PC-9 (cell line): ENCODE measurements at regions not wholly inside any gene's neighbourhood (a gene's known extent, or its start where the extent isn't known, plus 50 kb on each side); places are given as distances from the start of the nearest gene placed in this dataset.

Source experiments
- BruUV-seq: library from RNA; stranded (reverse); fragments of 400-500 nt; replicated peaks from 2 replicates; lab custom pipeline; 2021; lab: Mats Ljungman, UMichigan
- CTCF ChIA-PET: fragments of 300-600 bp; sonication (Branson Sonifier 250); formaldehyde crosslinking; loops from one replicate; lab custom pipeline; 2022; ENCODE audit warnings: antibody characterized with exemption; lab: Charles Lee
- POLR2A ChIA-PET: fragments of 300-600 bp; sonication (Branson Sonifier 250); formaldehyde crosslinking; loops from one replicate; lab custom pipeline; 2022; ENCODE audit warnings: antibody characterized with exemption; ENCODE audit not compliant: unreplicated experiment; lab: Charles Lee
- DNase-seq, 2 experiments: peaks; one replicate each; pipeline versions ENCODE4 v3.0.0 to v3.0.0-alpha.2; 2015 to 2022; ENCODE audit warnings: mixed read lengths in 1 of 2
- H2AFZ ChIP-seq: fragments of 200-600 bp; sonication (generic); 2 replicates; pipeline ENCODE4 v1.8.1; 2017; ENCODE audit warnings: antibody characterized with exemption
- H3F3A ChIP-seq: fragments of 200-600 bp; sonication (generic); 2 replicates; pipeline ENCODE4 v1.8.1; 2017; ENCODE audit warnings: antibody characterized with exemption, mild to moderate bottlenecking, low read depth; ENCODE audit not compliant: insufficient read depth
- H3K27ac ChIP-seq: fragments of 200-600 bp; sonication (generic); 2 replicates; pipeline ENCODE4 v1.6.1; 2016; ENCODE audit warnings: mixed run types
- H3K27me3 ChIP-seq: fragments of 200-600 bp; sonication (generic); 2 replicates; pipeline ENCODE4 v1.6.1; 2016; ENCODE audit warnings: low read depth, mixed run types; ENCODE audit not compliant: insufficient read depth
- H3K36me3 ChIP-seq: fragments of 200-600 bp; sonication (generic); 2 replicates; pipeline ENCODE4 v1.6.1; 2016; ENCODE audit warnings: low read depth, mixed run types
- H3K4me1 ChIP-seq: fragments of 200-600 bp; sonication (generic); replicated peaks from 2 replicates; pipeline ENCODE4 v1.6.1; 2016; ENCODE audit warnings: mixed run types; ENCODE audit not compliant: insufficient read depth
- H3K4me2 ChIP-seq: fragments of 200-600 bp; sonication (generic); 2 replicates; pipeline ENCODE4 v1.6.1; 2017; ENCODE audit warnings: mixed run types
- H3K4me3 ChIP-seq: fragments of 200-600 bp; sonication (generic); 2 replicates; pipeline ENCODE4 v1.6.1; 2016; ENCODE audit warnings: mixed run types
- H3K79me2 ChIP-seq: fragments of 200-600 bp; sonication (generic); 2 replicates; pipeline ENCODE4 v1.6.1; 2017; ENCODE audit warnings: low read depth, mixed run types
- H3K9me2 ChIP-seq: fragments of 200-600 bp; sonication (generic); 2 replicates; pipeline ENCODE4 v1.8.1; 2017; ENCODE audit warnings: mild to moderate bottlenecking; ENCODE audit not compliant: insufficient read depth
- H3K9me3 ChIP-seq: fragments of 200-600 bp; sonication (generic); 2 replicates; pipeline ENCODE4 v1.8.1; 2016; ENCODE audit warnings: low read depth; ENCODE audit not compliant: insufficient read depth
- H4K20me1 ChIP-seq: fragments of 200-600 bp; sonication (generic); 2 replicates; pipeline ENCODE4 v1.8.1; 2017; ENCODE audit not compliant: insufficient read depth
- EZH2 ChIP-seq: fragments of 200-600 bp; sonication (generic); IDR thresholded peaks from 2 replicates; pipeline ENCODE4 v1.8.0; 2017; ENCODE audit warnings: antibody characterized with exemption, low read depth
- intact Hi-C: fragments of 100-400 bp; cut with micrococcal nuclease; formaldehyde crosslinking; loops from one replicate; pipeline ENCODE4 v1.10.0; 2022; ENCODE audit not compliant: unreplicated experiment
- TF ChIP-seq, protein P1 (sequence below): fragments of 200-600 bp; sonication (generic); conservative IDR thresholded peaks from 2 replicates; pipeline ENCODE4 v1.6.1; 2017; ENCODE audit warnings: mixed run types, antibody characterized with exemption, mild to moderate bottlenecking, moderate library complexity

DNA sequence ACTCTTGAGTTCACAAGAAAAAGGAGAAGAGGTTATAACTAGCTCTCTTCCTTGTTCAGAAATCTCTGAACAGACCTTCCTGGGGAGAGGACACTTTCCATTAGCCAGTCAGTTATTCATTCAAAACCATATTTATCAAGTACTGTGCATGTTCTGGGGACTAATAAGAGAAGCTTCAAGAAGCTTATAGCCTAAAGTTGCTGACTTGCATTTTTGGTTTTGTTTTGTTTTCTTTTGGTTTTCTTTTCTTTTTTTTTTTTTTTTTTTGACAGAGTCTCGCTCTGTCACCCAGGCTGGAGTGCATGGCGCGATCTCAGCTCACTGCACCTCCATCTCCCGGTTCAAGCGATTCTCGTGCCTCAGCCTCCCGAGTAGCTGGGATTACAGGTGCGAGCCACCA is 471.4 kb downstream of the KLF12 start:
- no peak for DNase-seq
- no peak overlapping the region for H2AFZ ChIP-seq
- BruUV-seq = no TSS peak
- no peaks in the 10 kb centered on the region for H3K27me3 ChIP-seq
- no peaks in the 10 kb centered on the region for H3F3A ChIP-seq
- H3K36me3 ChIP-seq = no peaks in the 10 kb centered on the region
- H3K9me3 ChIP-seq = no peaks in the 10 kb centered on the region; the same call in 1 of the 2 replicates
- H3K4me3 ChIP-seq = no peak overlapping the region
- no peaks in the 10 kb centered on the region for H3K9me2 ChIP-seq
- H4K20me1 ChIP-seq = no peaks in the 10 kb centered on the region
- POLR2A ChIA-PET = no interaction called here
- no peak overlapping the region for H3K4me2 ChIP-seq
- CTCF ChIA-PET = no interaction called here
- intact Hi-C loops = no loop called here
- H3K79me2 ChIP-seq = no peaks in the 10 kb centered on the region
- H3K27ac ChIP-seq = no peak overlapping the region
- TF ChIP-seq, protein P1, sequence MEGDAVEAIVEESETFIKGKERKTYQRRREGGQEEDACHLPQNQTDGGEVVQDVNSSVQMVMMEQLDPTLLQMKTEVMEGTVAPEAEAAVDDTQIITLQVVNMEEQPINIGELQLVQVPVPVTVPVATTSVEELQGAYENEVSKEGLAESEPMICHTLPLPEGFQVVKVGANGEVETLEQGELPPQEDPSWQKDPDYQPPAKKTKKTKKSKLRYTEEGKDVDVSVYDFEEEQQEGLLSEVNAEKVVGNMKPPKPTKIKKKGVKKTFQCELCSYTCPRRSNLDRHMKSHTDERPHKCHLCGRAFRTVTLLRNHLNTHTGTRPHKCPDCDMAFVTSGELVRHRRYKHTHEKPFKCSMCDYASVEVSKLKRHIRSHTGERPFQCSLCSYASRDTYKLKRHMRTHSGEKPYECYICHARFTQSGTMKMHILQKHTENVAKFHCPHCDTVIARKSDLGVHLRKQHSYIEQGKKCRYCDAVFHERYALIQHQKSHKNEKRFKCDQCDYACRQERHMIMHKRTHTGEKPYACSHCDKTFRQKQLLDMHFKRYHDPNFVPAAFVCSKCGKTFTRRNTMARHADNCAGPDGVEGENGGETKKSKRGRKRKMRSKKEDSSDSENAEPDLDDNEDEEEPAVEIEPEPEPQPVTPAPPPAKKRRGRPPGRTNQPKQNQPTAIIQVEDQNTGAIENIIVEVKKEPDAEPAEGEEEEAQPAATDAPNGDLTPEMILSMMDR = no peak
- H3K4me1 ChIP-seq = no peaks in the 10 kb centered on the region

DNA sequence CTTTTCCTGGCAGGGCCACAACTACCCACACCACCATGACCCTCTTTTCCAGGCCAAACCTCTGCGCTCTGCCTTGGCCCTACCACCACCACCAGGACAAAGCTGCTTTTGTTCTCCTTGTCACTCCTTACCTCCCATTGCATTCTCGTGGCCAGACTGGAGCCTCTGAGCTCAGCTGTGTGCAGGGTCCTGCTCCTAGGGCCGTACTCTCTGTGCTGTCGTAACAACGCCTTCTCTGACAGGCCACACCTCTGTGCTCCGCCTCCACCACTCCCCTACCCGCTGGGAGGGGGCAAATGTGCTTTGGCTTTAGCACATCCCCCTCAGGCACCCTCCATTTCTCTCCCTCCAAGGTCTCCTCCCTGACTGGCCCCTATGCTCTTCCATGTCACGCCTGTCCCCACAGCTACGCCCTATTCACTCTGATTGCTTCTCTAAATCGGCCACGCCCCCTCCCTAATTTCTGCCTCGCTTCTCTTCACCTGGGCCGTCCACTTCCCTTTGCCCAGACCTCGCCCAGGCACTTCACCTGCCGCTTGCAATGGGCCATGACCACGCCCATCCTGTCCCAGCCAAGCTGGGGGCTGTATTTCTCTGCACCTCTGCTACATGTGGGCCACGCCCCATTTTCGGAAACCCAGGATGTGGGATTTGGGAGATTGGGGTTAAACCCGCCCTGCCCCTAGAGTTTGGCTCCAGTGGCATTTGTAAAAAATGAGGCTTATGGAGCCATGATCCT is 472.3 kb downstream of the KLF12 start:
- Histone ChIP-seq H2AFZ (no peak overlapping the region), H3K4me3 (no peak overlapping the region), H4K20me1 (no peaks in the 10 kb centered on the region), H3K4me1 (no peaks in the 10 kb centered on the region), H3K27me3 (no peaks in the 10 kb centered on the region), H3K9me2 (no peaks in the 10 kb centered on the region), H3K36me3 (no peaks in the 10 kb centered on the region), H3F3A (no peaks in the 10 kb centered on the region), H3K4me2 (no peak overlapping the region), H3K9me3 (no peaks in the 10 kb centered on the region; the same call in 1 of the 2 replicates), H3K27ac (no peak overlapping the region), H3K79me2 (no peaks in the 10 kb centered on the region)
- BruUV-seq = no TSS peak
- CTCF ChIA-PET = no interaction called here
- intact Hi-C loops = no loop called here
- POLR2A ChIA-PET = no interaction called here
- TF ChIP-seq EZH2 = no peak
- TF ChIP-seq, protein P1 = no peak
- no peak for DNase-seq

DNA sequence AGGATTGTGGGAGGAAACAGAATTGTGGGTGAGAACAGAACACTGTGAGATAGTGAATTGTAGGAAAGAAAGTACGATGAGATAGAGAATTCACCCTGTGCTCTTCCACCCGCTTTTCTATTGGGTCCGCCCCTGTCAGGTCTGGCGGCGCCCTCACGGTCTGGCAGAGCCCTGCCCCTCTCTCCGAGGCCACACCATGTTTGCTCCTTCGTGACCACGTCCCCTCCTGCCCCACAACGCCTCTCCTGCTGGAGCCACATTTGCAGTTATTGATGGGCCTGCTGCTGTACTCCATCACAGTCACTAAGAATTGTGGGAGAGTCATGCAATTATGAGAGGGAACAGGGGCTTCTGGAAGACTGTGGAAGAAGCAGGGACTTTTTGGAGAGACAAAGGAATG is 473.1 kb downstream of the KLF12 start:
- no peak overlapping the region for H3K4me3 ChIP-seq
- H3K27ac ChIP-seq = no peak overlapping the region
- H2AFZ ChIP-seq = no peak overlapping the region
- no peaks in the 10 kb centered on the region for H3K27me3 ChIP-seq
- H3K9me3 ChIP-seq = no peaks in the 10 kb centered on the region; the same call in 1 of the 2 replicates
- no TSS peak for BruUV-seq
- no peaks in the 10 kb centered on the region for H3K36me3 ChIP-seq
- no peaks in the 10 kb centered on the region for H3K79me2 ChIP-seq
- no peaks in the 10 kb centered on the region for H4K20me1 ChIP-seq
- no peak overlapping the region for H3K4me2 ChIP-seq
- TF ChIP-seq EZH2 = no peak
- TF ChIP-seq, protein P1 = no peak
- intact Hi-C loops = no loop called here
- no peaks in the 10 kb centered on the region for H3K9me2 ChIP-seq
- CTCF ChIA-PET = no interaction called here
- POLR2A ChIA-PET = no interaction called here
- DNase-seq = no peak
- H3K4me1 ChIP-seq = no peaks in the 10 kb centered on the region
- no peaks in the 10 kb centered on the region for H3F3A ChIP-seq
